ENCODE measurements at regions not wholly inside any gene's neighbourhood (a gene's known extent, or its start where the extent isn't known, plus 50 kb on each side); places are given as distances from the start of the nearest gene placed in this dataset.
"Not testable (repeated sequence)": the region's sequence is repeated elsewhere in the genome, so short reads cannot be mapped to it uniquely, and the experiment has no call there.

DNA sequence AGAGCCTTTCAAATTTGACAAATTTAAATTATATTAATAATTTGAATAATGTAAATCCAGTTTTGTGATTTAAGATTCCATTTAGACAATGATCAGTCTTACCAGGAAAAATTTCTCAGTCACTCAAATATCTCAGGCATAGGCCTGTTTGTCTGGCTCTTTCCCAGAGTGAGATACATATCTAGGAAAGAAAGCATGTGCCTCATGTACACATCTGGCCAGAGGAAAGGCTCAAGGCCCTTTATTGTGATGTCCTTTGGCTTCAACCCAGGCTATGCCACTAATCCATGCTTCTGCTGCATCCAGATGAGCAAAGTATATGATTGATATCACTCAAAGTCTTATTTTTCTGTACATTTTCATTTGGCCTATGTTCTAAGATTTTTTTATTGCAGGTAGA, 473.3 kb upstream of the ADGRL3 start:
- Histone ChIP-seq H3K36me3 (no peaks in the 10 kb centered on the region), H3K27me3 (no peaks in the 10 kb centered on the region), H3K9me3 (no peaks in the 10 kb centered on the region), H3K27ac (no peak overlapping the region), H3K4me1 (no peaks in the 10 kb centered on the region), H3K4me3 (no peak overlapping the region)
- intact Hi-C loops (cut with DNase I): no loop called here
- ATAC-seq: no peak
- TF ChIP-seq, protein P1, sequence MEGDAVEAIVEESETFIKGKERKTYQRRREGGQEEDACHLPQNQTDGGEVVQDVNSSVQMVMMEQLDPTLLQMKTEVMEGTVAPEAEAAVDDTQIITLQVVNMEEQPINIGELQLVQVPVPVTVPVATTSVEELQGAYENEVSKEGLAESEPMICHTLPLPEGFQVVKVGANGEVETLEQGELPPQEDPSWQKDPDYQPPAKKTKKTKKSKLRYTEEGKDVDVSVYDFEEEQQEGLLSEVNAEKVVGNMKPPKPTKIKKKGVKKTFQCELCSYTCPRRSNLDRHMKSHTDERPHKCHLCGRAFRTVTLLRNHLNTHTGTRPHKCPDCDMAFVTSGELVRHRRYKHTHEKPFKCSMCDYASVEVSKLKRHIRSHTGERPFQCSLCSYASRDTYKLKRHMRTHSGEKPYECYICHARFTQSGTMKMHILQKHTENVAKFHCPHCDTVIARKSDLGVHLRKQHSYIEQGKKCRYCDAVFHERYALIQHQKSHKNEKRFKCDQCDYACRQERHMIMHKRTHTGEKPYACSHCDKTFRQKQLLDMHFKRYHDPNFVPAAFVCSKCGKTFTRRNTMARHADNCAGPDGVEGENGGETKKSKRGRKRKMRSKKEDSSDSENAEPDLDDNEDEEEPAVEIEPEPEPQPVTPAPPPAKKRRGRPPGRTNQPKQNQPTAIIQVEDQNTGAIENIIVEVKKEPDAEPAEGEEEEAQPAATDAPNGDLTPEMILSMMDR (IDR thresholded peaks at IDR 0.05): no peak
- DNase-seq: no peak

DNA sequence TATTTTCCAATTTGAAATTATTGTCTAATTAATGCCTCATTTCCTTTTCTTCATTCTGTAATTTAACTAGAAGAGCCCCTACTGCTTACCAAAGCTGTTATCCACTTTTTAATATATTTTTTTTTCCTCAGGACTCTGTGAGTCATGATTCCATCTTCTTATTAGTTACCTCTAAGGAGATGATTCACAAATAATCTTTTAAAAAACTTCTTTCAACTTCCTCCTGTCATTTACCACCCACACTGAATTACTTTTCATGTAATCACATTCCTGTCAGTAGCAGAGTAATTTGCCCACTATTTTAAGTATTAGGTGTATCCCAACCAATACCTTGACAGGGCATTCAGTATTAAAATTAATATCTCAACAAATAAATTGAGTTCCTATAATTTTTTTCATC, 470.9 kb upstream of the ADGRL3 start:
- Histone ChIP-seq H3K27me3 (no peaks in the 10 kb centered on the region), H3K4me1 (no peaks in the 10 kb centered on the region), H3K4me3 (no peak overlapping the region), H3K9me3 (no peaks in the 10 kb centered on the region), H3K36me3 (no peaks in the 10 kb centered on the region), H3K27ac (no peak overlapping the region)
- DNase-seq: no peak
- intact Hi-C loops (cut with DNase I): no loop called here
- TF ChIP-seq, protein P1 (IDR thresholded peaks at IDR 0.05): no peak
- TF ChIP-seq POLR2A (IDR thresholded peaks at IDR 0.05): no peak
- no peak for ATAC-seq

DNA sequence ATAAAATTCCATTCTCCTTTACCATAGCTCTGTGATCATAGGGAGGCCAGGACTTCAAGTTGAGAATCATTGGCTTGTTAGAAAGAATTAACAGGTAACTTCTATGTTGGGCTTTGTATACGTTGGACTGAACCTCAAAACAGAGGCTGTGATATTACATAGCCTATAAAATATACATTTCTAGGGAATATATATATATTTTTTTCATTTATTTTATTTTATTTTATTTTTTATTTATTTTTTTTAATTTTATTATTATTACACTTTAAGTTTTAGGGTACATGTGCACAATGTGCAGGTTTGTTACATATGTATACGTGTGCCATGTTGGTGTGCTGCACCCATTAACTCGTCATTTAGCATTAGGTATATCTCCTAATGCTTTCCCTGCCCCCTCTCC, 470.4 kb upstream of the ADGRL3 start:
- H3K9me3 ChIP-seq; H3K27me3 ChIP-seq; H3K36me3 ChIP-seq; H3K4me1 ChIP-seq; ATAC-seq; DNase-seq; intact Hi-C loops (cut with DNase I); H3K27ac ChIP-seq; H3K4me3 ChIP-seq: not testable (repeated sequence)
- WGBS (ENCODE audit: insufficient coverage, low coverage, low lambda C conversion rate, missing lambda C conversion rate): 56% methylated on average over 3 of the region's 3 CpGs

DNA sequence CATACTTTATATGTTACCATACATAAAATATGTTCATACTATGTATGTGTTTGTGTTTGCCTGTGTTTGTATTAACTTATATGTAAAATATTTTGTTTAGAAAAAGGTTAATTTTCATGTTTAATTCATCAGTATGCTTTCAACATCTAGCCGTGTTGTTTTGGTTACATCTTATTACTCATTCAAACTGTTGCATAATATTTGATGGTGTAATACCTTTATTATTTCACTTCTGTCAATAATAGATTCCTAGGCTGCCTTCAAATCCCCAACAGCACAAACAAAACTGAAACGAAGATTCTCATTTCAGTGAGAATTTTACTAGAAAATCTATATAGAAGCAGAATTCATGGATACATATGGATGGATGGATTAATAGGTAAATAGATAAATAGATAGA, 462.3 kb upstream of the ADGRL3 start:
- ATAC-seq (no peak), DNase-seq (no peak)
- WGBS (ENCODE audit: insufficient coverage, low coverage, low lambda C conversion rate, missing lambda C conversion rate): 21% methylated on average over 2 of the region's 2 CpGs
- Histone ChIP-seq H3K36me3 (no peaks in the 10 kb centered on the region), H3K4me3 (no peak overlapping the region), H3K9me3 (no peaks in the 10 kb centered on the region), H3K4me1 (no peaks in the 10 kb centered on the region), H3K27me3 (no peaks in the 10 kb centered on the region), H3K27ac (no peak overlapping the region)
- intact Hi-C loops (cut with DNase I): no loop called here
- TF ChIP-seq POLR2A (IDR thresholded peaks at IDR 0.05): no peak
- TF ChIP-seq, protein P1 (IDR thresholded peaks at IDR 0.05): no peak

DNA sequence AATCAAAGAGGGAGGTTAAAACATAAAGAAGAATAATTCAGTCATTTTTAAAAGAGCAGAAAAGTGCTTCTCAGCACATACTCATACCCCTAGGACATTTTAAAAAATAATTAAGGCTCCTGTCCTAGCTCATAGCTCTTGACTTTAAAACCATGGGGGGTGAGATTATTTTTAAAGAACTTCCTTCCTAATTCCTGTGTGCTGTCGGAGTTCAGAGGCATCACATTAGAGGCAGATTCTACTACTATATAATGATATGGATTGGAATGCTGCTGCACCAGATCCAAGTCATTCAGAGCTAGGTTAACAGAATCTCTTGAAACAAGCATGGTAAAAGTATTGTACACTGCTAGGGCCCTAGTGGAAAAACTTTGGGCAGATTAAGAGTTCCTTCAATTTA, 456.5 kb upstream of the ADGRL3 start:
- 6% methylated on average over 1 of the region's 1 CpG for WGBS (ENCODE audit: insufficient coverage, low coverage, low lambda C conversion rate, missing lambda C conversion rate)
- no peak for DNase-seq
- Histone ChIP-seq H3K4me3 (no peak overlapping the region), H3K27me3 (no peaks in the 10 kb centered on the region), H3K27ac (no peak overlapping the region), H3K9me3 (no peaks in the 10 kb centered on the region), H3K4me1 (no peaks in the 10 kb centered on the region), H3K36me3 (no peaks in the 10 kb centered on the region)
- intact Hi-C loops (cut with DNase I): no loop called here
- ATAC-seq: no peak
- TF ChIP-seq POLR2A (IDR thresholded peaks at IDR 0.05): no peak
- TF ChIP-seq, protein P1 (IDR thresholded peaks at IDR 0.05): no peak

Measured in right lobe of liver (tissue), 6 donors.